ENCODE measurements at regions not wholly inside any gene's neighbourhood (a gene's known extent, or its start where the extent isn't known, plus 50 kb on each side); places are given as distances from the start of the nearest gene placed in this dataset.

DNA sequence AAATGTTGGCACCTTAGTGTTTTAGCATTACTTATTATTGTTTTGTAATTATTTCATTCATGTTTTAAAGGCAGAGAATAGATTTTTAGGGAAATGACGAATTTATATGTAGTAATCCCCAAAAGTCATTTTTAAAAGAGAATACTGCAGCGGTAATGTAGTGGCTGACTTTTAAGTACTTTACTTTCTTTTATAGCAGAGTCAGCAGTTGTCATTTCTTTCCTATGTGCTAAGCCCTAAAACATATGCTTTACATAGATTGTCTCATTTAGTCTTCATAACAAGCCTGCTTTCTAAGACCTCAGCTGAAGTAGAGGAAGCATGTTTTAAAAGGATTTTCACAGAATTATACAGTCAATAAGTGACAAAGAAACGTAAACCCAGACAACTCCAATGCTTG is 102.1 kb upstream of the PEX5L start:
- ChIA-PET CTCF (no interaction called here), POLR2A (no interaction called here)
- TF ChIP-seq CTCF (IDR thresholded peaks at IDR 0.05; ENCODE audit: insufficient read depth, low read length, missing control alignments): no peak
- H3K4me3 ChIP-seq (ENCODE audit: low read depth, low read length): no peak overlapping the region
- DNase-seq (ENCODE audit: low read depth, low spot score): no peak

DNA sequence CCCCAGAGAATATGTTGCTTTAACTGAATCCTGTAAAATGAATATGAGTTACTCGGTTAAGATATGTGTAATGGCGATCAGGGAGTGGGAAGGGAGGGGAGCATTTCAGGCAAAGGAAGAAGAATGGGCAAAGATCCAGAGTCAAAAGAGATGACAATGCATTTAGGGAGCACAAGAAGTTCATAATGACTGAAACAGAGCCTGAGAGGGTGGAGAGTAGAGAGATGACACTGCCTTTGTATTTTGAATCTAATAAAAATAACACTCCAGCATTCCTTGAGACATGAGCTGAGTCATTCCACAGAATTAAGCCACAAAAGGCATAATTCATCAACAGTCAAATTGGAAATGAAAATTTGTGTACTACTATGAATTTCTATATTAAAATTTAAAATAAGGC is 105.3 kb upstream of the PEX5L start:
- CTCF ChIA-PET: no interaction called here
- POLR2A ChIA-PET: no interaction called here
- no peak overlapping the region for H3K4me3 ChIP-seq (ENCODE audit: low read depth, low read length)
- TF ChIP-seq CTCF (IDR thresholded peaks at IDR 0.05; ENCODE audit: insufficient read depth, low read length, missing control alignments): no peak
- DNase-seq (ENCODE audit: low read depth, low spot score): no peak

GRCh38 chr3:180142472-180142871 is 105.7 kb upstream of the PEX5L start:
- DNase-seq (ENCODE audit: low read depth, low spot score): no peak
- CTCF ChIA-PET: no interaction called here
- POLR2A ChIA-PET: no interaction called here

DNA sequence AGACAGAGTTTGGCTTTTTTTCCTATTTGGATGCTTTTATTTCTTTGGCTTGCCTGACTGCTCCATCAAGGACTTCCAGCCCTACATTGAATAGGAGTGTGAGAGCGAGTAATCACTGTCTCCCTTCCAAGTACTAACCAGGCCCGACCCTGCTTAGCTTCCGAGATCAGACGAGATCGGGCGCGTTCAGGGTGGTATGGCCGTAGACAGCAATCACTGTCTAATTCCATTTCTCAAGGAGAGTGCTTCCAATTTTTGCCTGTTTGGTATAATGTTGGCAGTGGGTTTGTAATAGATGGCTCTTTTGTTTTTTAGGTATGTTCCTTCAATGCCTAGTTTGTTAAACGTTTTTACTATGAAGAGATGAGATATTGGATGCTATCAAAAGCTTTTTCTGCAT is 125.0 kb upstream of the PEX5L start:
- no peak overlapping the region for H3K4me3 ChIP-seq (ENCODE audit: low read depth, low read length)
- no peak for DNase-seq (ENCODE audit: low read depth, low spot score)
- TF ChIP-seq CTCF (IDR thresholded peaks at IDR 0.05; ENCODE audit: insufficient read depth, low read length, missing control alignments): no peak
- ChIA-PET POLR2A (no interaction called here), CTCF (interaction anchor here (0.6 kb wide), 1 partner anchor 273 kb away, joined by 3 read pairs; no protein-coding TSS in a partner anchor)

More at GRCh38 chr3:180142472-180142871, 105.7 kb upstream of the PEX5L start:
- no peak for TF ChIP-seq CTCF (IDR thresholded peaks at IDR 0.05; ENCODE audit: insufficient read depth, low read length, missing control alignments)
- H3K4me3 ChIP-seq (ENCODE audit: low read depth, low read length): no peak overlapping the region

GRCh38 chr3:180175572-180175971 is 138.8 kb upstream of the PEX5L start:
- DNase-seq (ENCODE audit: low read depth, low spot score): no peak
- no peak for TF ChIP-seq CTCF (IDR thresholded peaks at IDR 0.05; ENCODE audit: insufficient read depth, low read length, missing control alignments)
- ChIA-PET CTCF (no interaction called here), POLR2A (no interaction called here)
- no peak overlapping the region for H3K4me3 ChIP-seq (ENCODE audit: low read depth, low read length)

DNA sequence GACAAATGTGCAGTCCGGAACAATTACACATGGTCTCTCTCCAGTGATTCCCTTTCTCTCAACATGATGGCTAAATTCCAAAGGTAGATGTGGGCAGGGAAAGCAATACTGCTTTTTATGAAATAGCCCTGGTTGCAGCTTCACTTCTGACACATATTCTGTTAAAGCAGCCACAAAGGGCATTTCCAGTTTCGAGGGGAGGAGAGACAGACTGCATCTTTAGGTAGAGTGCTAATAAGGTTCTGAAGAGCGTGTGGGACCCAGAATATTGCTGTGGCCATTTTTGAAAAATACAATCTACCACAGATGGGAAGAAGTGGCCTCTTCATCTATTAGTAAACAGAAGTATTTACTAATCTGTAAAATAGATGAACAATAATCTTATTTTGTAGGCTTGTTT is 139.3 kb upstream of the PEX5L start:
- POLR2A ChIA-PET: no interaction called here
- H3K4me3 ChIP-seq (ENCODE audit: low read depth, low read length): no peak overlapping the region
- no peak for TF ChIP-seq CTCF (IDR thresholded peaks at IDR 0.05; ENCODE audit: insufficient read depth, low read length, missing control alignments)
- CTCF ChIA-PET: no interaction called here
- no peak for DNase-seq (ENCODE audit: low read depth, low spot score)

All from AG04449 (cell line).